ENCODE measurements at regions not wholly inside any gene's neighbourhood (a gene's known extent, or its start where the extent isn't known, plus 50 kb on each side); places are given as distances from the start of the nearest gene placed in this dataset.

DNA sequence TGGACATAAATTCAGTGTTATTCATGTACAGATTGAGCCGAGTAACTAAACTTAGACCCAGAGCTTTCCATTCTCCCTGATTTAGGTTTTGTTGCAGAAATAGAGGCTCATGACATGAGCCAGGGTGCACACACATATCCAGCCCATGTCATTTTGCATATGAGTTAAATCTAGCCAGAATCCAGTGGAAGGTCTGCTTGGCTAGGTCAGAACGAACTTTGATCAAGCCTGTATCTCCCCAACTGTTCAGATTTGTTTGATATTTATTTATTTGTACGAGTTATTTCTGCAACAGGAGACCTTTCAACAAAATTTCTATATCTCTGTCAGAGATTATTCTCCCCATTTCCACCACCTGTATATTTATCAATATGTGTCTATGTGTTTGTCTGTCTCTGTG, 247.5 kb upstream of the THBS1 start:
- no peak for DNase-seq (ENCODE audit: extremely low read depth in 1 of 11, low read depth in 9 of 11, low spot score in 4 of 11)

DNA sequence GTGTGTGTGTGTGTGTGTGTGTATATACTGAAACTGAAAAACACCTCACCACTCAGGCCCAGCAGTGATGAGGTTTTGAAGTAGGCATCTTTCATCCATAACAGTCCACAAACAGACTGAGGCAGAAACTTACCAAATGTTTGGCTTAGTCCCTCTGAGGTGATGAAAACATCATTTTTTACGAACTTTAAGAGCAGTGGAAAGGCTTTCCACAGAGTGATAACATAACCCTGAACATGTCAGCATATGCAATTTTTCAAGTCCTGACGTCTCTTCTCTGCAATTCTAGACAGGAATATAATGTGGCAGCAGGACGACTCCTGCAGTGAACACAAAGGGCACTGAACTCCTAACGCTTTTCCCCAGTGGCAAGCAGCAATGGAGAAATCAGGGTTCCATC, 247.0 kb upstream of the THBS1 start:
- DNase-seq (ENCODE audit: extremely low read depth in 1 of 11, low read depth in 9 of 11, low spot score in 4 of 11) = no peak

DNA sequence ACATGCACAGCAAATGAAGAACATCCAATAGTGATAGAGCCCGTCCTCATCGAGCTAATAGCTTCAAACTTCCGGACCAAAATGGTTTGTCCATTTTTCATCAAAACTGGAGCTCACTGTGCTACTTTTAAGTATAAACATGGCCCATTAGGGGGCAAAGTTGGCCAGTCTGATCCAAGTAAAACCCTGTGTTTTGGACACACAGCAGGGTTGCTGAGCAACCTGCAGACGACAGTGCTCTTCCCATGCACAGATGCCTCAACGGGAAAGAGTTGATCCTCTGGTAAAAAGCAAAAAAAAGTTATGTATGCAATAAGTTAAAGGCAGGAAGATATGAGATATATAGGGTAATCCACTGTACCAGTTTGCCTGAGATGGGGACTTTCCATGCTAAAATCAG, 244.0 kb upstream of the THBS1 start:
- DNase-seq (ENCODE audit: extremely low read depth in 1 of 11, low read depth in 9 of 11, low spot score in 4 of 11) = no peak

DNA sequence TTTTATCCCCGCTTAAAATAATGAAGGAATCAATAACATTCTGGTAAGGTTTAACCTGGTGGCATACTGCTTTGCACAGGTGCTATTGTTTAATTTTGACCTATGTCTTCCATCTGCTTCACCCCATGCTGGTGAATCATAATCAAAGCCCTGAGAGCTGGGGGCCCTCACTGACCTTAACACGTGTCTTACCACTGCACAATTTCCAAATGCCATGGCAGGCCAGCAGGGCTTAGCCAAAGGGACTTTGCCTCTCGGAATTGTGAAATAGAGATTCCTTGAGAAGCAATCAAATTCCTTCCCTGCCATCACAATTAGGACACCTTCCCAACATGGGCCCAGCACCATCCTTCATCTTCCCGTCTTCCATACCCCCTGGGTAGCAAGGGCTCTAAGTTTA, 242.6 kb upstream of the THBS1 start:
- DNase-seq (ENCODE audit: extremely low read depth in 1 of 11, low read depth in 9 of 11, low spot score in 4 of 11) = no peak

DNA sequence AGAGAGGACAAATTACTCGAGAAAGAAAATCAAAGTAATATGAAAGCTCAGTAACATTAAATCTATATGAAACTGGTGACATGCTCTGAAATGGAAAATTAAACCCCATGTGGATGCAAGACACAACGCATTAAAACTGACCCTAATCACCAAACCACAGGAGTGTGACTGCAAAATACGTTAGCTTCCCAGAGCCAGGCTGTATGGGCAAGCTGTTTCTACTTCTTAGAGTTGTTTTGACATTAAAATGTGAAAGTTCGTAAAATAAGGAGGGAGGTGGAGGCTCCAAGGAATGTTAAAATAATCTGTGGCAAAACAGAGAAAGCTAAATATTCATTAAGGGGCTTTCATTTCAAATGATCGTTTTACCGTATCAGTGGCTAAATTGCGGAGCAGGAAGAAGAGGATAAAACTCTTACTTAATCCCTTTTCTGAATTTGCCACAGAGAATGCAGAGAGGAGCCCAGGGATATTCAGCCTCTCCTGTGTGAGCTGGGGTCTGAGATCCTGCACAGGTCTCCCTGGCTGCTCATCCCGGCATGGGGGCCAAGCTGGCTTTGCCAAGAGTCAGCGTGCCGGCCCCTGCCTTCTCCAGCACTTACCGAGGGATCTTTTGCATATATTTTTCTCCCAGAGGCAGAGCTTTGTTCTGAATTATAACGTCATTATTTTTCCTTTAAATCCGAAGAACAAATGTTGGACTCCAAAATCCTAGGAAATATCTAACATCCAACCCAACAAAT, 239.8 kb upstream of the THBS1 start:
- no peak for DNase-seq (ENCODE audit: extremely low read depth in 1 of 11, low read depth in 9 of 11, low spot score in 4 of 11)

DNA sequence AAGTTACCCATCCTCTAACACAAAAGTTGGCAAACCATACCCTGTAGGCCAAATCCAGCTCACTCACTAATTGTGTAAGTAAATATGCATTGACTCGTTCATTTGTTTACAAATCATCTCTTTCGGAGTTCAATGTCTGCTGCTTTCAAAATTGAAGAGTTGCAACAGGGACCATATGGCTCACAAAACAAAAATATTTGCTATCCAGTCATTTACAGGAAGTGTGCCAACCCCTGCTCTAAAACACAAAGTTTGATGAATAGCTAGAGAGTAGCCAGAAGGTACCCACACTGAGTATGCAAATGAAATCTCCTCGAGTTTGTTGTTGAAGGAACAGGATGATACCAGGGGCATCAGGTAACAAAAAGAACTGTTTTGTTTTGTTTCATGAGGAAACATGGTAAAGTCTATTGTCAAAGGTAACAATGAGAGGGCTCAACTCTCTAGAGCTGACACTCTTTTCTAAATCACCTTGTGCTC, 236.2 kb upstream of the THBS1 start:
- no peak for DNase-seq (ENCODE audit: extremely low read depth in 1 of 11, low read depth in 9 of 11, low spot score in 4 of 11)

DNA sequence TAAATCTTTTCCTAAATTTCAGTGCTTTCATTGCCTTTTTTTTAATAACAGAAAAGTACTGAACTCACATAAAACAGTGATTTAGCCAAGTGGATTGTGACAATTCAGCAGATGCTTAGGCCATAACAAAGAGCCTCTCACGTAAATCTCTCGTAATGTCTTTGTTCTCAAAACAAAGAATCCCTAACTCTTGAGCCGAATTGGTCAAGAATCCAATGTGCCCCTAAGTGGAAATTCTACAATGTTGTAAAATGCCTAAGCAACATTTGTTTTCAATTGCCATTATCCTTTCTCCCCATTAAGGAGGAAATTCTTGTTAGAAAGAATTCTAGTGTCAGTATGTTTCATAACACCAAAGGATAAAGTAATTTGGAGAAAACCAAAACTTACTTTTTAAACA, 235.7 kb upstream of the THBS1 start:
- DNase-seq (ENCODE audit: extremely low read depth in 1 of 11, low read depth in 9 of 11, low spot score in 4 of 11) = no peak

DNA sequence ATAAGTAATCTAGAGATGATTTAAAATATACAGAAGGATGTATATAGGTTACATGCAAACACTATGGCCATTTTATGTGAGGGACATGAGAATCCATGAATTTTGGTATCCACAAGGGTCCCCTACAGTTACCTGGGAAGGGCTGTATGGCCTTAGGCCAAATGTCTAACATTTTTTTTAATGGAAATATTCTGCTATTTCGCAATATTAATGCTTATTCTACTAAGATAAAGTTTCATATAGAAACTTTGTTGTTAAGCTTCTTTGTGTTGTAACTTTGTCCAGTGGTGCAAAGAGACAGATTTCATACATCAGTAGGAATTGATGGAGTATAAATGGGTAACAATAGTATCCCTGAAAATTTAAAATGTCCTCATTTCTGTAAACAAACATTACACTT, 233.4 kb upstream of the THBS1 start:
- DNase-seq (ENCODE audit: extremely low read depth in 1 of 11, low read depth in 9 of 11, low spot score in 4 of 11) = no peak

DNA sequence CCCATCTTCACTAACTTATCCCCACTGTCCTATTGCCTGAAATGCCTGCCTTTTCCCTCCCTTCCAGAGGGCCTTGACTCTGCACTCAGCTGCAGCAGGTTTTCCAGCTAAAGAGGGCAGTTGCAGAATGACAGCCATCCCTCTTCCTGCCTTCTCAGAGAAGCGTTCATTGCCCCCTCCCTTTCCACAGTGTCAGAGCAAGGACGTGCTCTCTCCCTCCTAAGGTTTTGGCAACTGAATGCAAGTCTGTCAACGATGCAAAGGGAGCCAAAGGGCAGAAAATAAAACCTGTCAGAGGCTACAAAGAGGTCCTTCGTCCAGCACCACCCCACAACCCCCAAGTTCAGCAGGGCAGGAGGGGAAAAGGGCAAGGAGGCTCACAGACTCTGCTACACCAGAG, 230.1 kb upstream of the THBS1 start:
- DNase-seq (ENCODE audit: extremely low read depth in 1 of 11, low read depth in 9 of 11, low spot score in 4 of 11) = no peak

DNA sequence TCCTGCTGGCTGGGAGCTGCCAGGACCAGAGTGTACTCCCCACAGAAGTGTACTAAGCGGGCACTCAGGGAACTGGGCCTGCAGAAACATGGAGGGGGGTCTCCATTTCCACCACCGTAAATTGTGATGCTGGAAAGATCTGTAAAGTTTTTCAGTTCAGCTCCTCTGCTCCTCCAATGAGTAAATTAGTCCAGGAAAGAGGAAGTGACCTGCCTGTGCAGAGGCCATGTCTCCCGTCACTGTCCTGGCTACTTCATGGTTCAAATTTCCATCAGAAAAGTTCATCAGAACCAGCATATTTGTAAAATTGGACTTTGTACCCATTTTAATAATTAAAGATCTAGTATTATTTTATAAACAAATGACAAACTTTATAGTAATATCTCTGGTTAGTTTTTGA, 226.7 kb upstream of the THBS1 start:
- no peak for DNase-seq (ENCODE audit: extremely low read depth in 1 of 11, low read depth in 9 of 11, low spot score in 4 of 11)

DNA sequence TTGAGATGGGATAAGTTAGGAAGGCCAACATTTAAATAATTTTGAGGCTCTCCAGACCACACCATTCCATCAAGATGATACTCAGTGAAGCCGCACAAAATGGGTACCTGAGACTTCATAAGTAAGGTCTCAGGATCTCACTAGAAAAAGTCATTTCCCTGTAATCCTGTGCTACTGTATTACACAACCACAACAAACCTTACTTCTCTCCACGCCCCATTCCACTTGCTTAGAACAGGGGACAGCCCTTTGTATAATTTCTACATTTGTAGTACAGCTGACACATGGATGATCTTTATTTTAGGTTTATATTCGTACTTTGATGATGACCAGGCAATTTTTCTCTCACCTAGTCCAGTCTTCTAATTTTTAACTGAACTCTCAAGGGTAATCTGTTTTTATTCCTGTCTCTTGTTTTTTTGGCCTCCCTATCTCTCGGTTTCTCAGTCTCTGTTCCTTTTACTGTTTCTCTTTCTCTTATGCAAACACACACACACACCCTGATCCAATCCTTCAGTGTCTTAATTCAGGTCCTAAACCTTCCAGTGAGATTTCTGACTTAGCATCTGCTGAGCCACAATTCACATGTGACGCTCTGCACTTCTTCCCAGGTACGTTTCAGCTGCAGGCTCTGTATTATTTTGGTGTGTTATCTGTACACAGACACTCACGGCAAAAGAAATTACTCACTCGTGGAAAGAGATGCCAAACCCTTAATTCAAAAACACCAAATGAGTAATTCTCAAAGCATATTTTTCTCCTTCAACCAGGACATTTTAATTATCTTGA, 223.2 kb upstream of the THBS1 start:
- DNase-seq (ENCODE audit: extremely low read depth in 1 of 11, low read depth in 9 of 11, low spot score in 4 of 11) = no peak

DNA sequence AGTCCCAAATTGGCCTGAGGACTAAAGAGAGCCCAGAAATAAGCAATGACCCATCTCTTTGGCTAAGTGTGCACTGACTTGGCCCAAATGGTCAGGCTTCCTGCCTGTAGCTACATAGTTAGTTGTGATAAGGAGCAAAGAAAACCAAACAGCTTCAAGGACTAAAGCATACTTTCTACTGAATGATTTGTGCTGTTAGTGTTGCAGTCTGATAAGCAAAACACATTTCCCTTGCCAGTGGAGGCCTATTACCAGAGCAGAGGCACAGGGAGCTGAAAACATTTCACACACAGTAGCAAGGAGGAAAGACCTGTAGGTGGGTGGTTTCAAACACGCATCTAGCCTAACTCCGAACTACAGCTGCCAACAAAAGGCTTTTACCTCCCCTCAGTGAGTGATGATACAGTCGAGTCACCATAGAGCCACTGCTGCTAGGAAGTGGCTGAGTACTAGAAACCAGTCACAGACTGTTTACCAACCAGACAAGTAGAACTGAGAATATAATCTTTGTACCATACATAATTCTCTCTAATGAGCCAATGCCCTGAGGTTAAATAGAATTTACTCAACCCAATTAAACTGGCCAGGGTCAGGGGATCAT, 222.3 kb upstream of the THBS1 start:
- peak in 5 of 11 donors; percentile 13 to 33 (median 17) for DNase-seq (ENCODE audit: extremely low read depth in 1 of 11, low read depth in 9 of 11, low spot score in 4 of 11)

DNA sequence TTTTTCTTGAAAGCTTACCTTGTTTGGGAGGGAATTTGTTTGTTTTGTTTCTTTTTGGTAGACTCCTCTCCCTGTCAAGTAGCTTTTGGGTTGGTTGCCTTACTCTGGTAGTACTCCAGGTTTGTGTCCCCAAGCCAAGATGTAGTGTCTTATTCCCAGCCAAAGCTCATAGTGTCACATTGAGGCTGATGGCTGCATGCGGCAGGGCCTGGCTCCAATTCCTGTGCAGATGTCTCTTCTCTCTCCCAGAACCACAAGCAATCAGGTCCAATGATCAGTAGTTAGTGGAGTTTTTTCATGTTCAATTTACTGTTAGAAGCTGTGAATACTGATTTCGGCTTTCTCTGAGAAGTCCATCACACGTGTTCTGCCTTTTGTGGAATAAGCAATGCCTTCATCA, 221.1 kb upstream of the THBS1 start:
- no peak for DNase-seq (ENCODE audit: extremely low read depth in 1 of 11, low read depth in 9 of 11, low spot score in 4 of 11)

DNA sequence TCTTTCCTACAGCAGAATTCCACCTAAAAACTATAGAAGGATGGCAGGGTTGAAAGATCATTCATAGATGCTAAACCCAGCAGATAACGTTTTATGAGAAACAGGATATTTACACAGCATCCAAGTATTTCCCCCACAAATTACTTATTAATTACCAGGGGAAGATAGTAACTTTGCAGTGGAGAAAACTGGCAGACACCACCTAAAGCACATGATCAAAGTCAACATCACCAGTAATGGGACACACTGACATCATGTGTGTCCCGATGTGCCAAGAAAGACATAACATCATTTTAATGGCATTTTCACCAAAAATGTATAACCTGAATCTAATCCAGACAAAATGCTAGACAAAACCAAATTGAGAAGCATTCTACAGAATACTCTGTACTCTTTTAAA, 220.4 kb upstream of the THBS1 start:
- no peak for DNase-seq (ENCODE audit: extremely low read depth in 1 of 11, low read depth in 9 of 11, low spot score in 4 of 11)

DNA sequence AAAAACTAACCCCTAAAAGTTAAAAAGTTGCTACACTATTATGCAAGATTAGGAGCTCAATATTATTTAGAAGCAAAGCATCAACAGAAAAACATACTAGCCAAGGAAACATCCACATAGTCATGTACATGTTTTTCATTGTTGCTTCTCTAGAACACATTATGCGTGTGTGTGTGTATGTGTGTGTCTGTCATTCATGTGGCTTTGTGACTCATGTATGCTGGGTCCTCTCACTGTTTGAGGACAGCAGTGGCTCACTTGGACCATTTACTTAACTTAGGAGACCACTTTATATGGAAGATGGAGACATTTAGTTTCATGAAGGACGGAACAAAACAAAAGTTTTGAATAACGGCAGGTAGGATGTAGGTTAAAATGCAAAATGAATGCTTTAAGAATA, 219.4 kb upstream of the THBS1 start:
- no peak for DNase-seq (ENCODE audit: extremely low read depth in 1 of 11, low read depth in 9 of 11, low spot score in 4 of 11)

DNA sequence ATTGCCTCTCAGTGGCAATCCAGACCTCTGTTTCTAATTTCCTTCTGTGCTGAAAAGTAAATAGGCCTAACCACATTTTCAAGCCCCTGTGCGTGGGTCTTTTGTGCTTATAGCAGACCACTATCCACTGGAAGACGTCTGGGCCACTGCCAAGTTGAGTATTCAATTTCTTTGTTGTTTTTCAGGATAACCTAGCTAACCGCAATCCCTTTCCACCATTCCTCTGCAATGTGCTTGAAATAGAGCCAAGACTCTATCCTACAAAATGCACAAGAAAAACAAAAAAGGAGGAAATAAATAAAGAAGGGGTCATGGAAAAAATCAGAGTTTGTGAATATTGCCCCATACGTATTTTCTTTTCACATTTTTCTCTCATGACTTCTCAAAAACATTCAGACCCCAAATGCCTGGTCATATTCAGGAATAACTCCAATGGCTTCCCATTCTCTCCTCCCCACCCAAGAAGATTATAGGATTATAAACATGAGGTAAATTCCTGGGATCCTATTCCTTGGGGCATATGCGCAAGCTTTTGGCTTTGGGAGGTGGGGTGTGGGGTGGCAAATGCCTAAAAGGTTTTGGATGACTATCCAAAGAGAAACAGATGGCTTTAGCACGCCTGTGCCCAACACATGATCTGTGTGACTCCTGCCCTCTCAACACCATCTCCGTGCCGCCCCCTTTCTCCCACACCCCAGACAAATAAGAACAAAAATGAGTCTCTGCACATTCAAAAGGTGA, 217.9 kb upstream of the THBS1 start:
- peak in 10 of 11 donors; percentile 26 to 64 (median 46) for DNase-seq (ENCODE audit: extremely low read depth in 1 of 11, low read depth in 9 of 11, low spot score in 4 of 11)

DNA sequence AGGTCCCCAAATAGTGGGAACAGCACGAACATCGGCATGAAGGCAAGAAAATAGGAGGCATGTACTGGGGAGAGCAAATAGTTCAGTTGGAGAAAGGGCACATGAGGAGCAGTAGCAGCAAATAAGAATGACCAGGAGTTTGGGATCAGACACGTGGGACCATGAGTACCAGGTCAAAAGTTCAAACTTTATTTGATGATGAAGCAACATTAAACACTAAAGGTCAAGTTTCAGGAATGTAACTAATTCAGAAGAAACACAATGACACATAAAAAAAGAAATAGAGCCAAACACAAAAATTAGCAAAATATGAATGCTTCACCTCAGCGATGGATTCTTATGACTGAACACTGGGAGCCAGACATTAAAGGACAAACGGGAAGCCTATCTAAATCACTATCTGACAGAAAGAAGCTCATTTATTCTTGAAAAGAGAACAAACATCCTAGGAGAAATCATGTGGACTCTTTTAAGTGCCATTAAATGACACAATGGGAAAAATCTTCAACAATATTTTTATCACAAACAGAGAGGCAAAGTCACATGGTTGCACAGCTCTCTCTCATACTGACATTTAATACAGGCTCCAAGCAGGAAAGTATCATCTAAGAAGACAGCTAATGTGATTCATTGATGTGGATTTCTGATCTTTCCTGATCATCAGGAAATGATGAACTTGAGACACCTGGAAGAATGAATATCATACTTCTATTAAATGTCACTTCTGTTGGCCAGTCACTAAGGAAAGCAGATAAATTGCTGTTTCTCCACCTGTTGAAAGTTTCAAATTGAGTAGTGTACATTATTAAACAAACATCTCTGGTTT, 216.9 kb upstream of the THBS1 start:
- DNase-seq (ENCODE audit: extremely low read depth in 1 of 11, low read depth in 9 of 11, low spot score in 4 of 11) = no peak

DNA sequence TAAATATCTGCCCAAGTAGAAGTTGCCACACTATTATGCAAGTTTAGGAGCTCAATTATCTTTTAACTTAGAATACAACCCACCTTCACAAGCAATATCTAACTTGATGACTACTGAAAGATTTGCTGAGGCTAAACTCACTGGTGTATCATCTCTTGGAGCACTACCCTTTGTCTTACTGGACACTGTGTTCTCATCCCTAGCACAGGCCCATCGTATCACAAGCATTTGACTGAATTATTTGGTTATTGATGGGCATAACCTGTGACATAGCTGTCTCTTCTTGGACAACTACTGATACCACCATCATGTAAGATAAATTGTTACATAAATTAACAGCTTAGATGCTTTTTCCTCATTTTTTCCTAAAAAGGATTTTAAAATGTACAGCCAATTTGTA, 216.2 kb upstream of the THBS1 start:
- no peak for DNase-seq (ENCODE audit: extremely low read depth in 1 of 11, low read depth in 9 of 11, low spot score in 4 of 11)

DNA sequence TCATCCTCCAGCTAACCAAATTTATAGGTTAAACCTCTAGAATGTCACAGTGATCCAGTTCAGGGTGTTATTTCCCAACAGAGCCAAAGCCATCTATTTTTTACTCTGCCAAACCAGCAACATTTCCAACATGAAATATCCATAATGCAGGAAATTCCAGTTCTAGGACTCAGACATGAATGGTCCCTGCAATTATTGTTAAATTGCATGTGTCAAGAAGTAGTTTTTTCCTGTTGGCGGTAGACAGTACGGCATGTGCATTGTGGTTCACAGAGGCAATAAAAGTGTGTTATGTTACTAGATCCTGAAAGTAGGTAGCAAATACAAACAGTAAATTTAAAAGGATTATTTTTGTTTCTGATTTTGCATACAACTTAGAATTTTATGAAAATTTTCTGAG, 215.7 kb upstream of the THBS1 start:
- DNase-seq (ENCODE audit: extremely low read depth in 1 of 11, low read depth in 9 of 11, low spot score in 4 of 11) = no peak
